ENCODE measurements at regions not wholly inside any gene's neighbourhood (a gene's known extent, or its start where the extent isn't known, plus 50 kb on each side); places are given as distances from the start of the nearest gene placed in this dataset.
"Not testable (repeated sequence)": the region's sequence is repeated elsewhere in the genome, so short reads cannot be mapped to it uniquely, and the experiment has no call there.

DNA sequence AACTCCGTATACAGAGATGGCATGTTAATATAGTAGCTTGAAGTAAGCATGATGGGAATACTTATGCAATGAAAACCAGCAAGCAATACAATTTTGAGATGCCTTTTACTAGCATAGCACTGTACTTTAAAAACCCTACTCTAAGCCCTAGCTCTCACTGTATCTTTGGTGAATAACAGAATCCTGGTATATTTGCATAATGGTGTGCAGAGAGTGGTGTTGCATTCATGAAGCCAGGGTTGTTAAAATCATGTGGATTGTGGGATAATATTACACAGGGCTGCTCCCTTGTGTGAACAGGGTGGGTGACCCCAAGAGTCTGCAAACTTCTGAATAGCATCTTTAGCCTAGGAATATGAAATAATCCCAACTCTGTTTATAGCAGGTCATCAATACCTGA, 105.2 kb upstream of the BMP2 start:
- Histone ChIP-seq H3K27ac (no peak overlapping the region), H3K4me1 (peaks cover 8% of the 10 kb centered on the region), H3K27me3 (no peaks in the 10 kb centered on the region), H3K36me3 (no peaks in the 10 kb centered on the region), H3K4me3 (no peak overlapping the region), H3K9me3 (no peaks in the 10 kb centered on the region)
- TF ChIP-seq, protein P1, sequence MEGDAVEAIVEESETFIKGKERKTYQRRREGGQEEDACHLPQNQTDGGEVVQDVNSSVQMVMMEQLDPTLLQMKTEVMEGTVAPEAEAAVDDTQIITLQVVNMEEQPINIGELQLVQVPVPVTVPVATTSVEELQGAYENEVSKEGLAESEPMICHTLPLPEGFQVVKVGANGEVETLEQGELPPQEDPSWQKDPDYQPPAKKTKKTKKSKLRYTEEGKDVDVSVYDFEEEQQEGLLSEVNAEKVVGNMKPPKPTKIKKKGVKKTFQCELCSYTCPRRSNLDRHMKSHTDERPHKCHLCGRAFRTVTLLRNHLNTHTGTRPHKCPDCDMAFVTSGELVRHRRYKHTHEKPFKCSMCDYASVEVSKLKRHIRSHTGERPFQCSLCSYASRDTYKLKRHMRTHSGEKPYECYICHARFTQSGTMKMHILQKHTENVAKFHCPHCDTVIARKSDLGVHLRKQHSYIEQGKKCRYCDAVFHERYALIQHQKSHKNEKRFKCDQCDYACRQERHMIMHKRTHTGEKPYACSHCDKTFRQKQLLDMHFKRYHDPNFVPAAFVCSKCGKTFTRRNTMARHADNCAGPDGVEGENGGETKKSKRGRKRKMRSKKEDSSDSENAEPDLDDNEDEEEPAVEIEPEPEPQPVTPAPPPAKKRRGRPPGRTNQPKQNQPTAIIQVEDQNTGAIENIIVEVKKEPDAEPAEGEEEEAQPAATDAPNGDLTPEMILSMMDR (IDR thresholded peaks at IDR 0.05) = no peak
- TF ChIP-seq POLR2AphosphoS5 (IDR thresholded peaks at IDR 0.05) (no peak), EP300 (IDR thresholded peaks at IDR 0.05) (no peak), POLR2A (IDR thresholded peaks at IDR 0.05) (no peak)
- 91% methylated on average over 1 of the region's 1 CpG for WGBS
- no peak for DNase-seq (ENCODE audit: low spot score in 2 of 2)

DNA sequence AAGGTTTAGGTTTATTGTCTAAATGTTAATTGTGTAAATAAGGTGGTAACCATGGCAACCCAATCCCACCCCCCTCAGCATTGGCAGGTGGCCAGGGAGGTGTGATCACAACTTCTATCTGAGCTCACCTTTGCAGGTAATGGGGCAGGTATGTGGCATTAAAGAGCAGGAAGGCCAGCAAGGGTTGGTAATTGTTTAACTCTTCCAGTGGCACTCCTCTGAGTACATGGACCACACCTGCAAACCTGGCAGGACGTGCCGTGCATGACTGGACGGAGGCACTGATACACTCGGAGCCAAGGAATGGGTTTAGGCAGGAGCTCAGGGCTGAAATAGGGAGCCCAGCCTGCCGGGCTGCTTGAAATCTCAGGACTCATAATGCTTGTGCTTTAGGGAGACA, 107.0 kb upstream of the BMP2 start:
- Histone ChIP-seq H3K27ac (no peak overlapping the region), H3K4me3 (no peak overlapping the region), H3K36me3 (no peaks in the 10 kb centered on the region), H3K27me3 (no peaks in the 10 kb centered on the region), H3K4me1 (peaks cover 5% of the 10 kb centered on the region), H3K9me3 (no peaks in the 10 kb centered on the region)
- DNase-seq (ENCODE audit: low spot score in 2 of 2) = no peak
- TF ChIP-seq, protein P1 (IDR thresholded peaks at IDR 0.05) = no peak
- TF ChIP-seq EP300 (IDR thresholded peaks at IDR 0.05) (no peak), POLR2A (IDR thresholded peaks at IDR 0.05) (no peak), POLR2AphosphoS5 (IDR thresholded peaks at IDR 0.05) (no peak)
- WGBS = 56% methylated on average over 5 of the region's 5 CpGs

DNA sequence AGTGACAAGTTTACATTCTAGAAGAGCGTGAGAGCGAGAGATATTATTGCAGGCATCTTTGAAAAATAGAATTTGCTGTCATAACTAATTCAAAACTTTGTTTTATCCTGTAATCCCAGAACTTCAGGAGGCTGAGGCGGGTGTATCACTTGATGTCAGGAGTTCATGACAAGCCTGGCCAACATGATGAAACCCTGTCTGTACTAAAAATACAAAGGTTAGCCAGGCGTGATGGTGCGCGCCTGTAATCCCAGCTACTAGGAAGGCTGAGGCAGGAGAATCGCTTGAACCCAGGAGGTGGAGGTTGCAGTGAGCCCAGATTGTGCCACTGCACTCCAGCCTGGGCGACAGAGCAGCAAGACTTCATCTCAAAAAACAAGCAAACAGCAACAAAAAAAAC, 108.6 kb upstream of the BMP2 start:
- not testable (repeated sequence) for H3K36me3 ChIP-seq; H3K4me3 ChIP-seq; H3K27ac ChIP-seq; DNase-seq (ENCODE audit: low spot score in 2 of 2); H3K27me3 ChIP-seq; H3K9me3 ChIP-seq
- H3K4me1 ChIP-seq = peaks cover 17% of the 10 kb centered on the region
- WGBS = 89% methylated on average over 8 of the region's 8 CpGs

DNA sequence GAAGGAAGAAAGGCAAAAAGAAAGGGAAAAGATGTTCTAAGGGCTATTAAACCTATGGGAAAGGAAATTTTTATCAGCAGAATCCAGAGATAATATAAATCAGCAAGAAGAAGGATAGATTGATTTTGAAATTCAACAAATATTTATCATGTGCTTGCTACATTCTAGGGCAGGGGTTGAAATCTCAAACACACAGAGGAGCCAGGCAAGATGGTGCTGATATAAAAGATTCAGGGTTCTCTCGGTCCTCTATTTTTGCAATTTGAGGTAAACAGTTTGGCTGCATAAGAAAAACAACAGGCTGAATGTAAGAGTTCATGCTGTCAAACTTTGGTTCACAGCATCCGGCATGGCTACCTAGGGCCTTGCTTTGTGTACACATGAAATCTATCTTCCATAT, 109.6 kb upstream of the BMP2 start:
- TF ChIP-seq POLR2AphosphoS5 (IDR thresholded peaks at IDR 0.05) (no peak), EP300 (IDR thresholded peaks at IDR 0.05) (no peak), POLR2A (IDR thresholded peaks at IDR 0.05) (no peak)
- TF ChIP-seq, protein P1 (IDR thresholded peaks at IDR 0.05) = no peak
- DNase-seq (ENCODE audit: low spot score in 2 of 2) = no peak
- H3K4me1 ChIP-seq = peaks cover 17% of the 10 kb centered on the region
- H3K27me3 ChIP-seq = no peaks in the 10 kb centered on the region
- no peaks in the 10 kb centered on the region for H3K9me3 ChIP-seq
- 88% methylated on average over 2 of the region's 2 CpGs for WGBS
- no peak overlapping the region for H3K4me3 ChIP-seq
- H3K27ac ChIP-seq = no peak overlapping the region
- H3K36me3 ChIP-seq = no peaks in the 10 kb centered on the region

DNA sequence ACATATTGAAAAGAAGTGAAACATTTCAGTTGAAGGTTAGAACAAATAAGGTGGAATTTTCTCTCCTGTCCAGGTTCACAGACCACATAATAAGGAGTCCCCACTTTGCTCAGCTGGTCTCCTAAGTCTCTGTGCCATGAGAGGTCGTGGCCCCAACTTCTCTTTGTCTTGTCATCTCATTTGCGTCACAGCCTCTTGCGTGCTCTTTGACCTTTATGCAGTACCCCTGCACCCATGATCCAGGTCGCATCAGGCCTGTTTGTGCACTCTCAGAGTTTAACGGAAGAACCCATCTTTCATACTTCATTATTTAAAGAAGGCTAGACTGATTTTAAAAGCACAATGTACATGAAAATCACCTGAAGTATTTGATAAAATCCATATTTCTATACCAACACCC, 110.4 kb upstream of the BMP2 start:
- Histone ChIP-seq H3K4me3 (no peak overlapping the region), H3K27ac (no peak overlapping the region), H3K36me3 (no peaks in the 10 kb centered on the region), H3K27me3 (no peaks in the 10 kb centered on the region), H3K9me3 (no peaks in the 10 kb centered on the region), H3K4me1 (peaks cover 17% of the 10 kb centered on the region)
- WGBS = 92% methylated on average over 5 of the region's 5 CpGs
- no peak for DNase-seq (ENCODE audit: low spot score in 2 of 2)
- TF ChIP-seq POLR2A (IDR thresholded peaks at IDR 0.05) = no peak
- no peak for TF ChIP-seq POLR2AphosphoS5 (IDR thresholded peaks at IDR 0.05)

DNA sequence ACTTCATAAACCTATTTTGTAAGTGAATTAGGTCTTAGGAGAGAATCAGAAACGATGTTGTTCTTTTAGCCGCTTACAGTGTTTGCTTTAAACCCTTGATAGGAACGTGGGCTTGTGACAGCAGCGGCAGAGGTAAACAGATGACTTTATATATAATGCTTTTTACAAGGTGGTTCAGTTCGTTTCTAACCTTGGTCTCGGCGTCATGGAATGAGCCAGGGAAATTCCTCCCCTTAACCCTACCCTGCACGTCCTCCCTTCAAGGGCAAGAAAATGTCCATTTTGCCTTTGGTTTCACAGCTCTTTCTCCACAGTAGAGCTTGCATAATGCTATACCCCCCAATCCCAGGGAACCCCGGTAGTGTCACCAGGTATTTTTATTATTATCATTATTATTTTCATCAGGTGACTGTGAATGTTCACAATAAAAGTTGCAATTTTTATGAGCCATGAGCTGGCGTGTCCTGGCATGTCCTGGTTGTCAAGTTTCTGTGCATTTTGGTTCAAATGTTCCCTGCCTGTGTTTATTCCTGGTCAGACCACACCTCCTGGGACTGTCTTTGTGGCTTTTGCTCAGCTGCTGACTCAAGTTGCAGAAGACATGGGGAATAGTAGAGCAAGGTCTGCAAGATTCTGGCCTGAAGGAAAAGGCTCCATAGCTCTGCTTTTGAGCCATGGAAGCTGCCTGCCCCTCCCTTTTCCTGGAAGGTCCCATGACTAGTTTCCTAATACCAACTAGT, 112.8 kb upstream of the BMP2 start:
- 48% methylated on average over 10 of the region's 10 CpGs for WGBS
- H3K4me3 ChIP-seq = no peak overlapping the region
- H3K36me3 ChIP-seq = no peaks in the 10 kb centered on the region
- no peaks in the 10 kb centered on the region for H3K27me3 ChIP-seq
- no peak for DNase-seq (ENCODE audit: low spot score in 2 of 2)
- no peak overlapping the region for H3K27ac ChIP-seq
- H3K4me1 ChIP-seq = peaks cover 14% of the 10 kb centered on the region
- TF ChIP-seq POLR2AphosphoS5 (IDR thresholded peaks at IDR 0.05) = no peak
- TF ChIP-seq EP300 (IDR thresholded peaks at IDR 0.05) = no peak
- TF ChIP-seq, protein P1 (IDR thresholded peaks at IDR 0.05) = no peak
- TF ChIP-seq POLR2A (IDR thresholded peaks at IDR 0.05) = no peak
- H3K9me3 ChIP-seq = no peaks in the 10 kb centered on the region

Measured in suprapubic skin (tissue), 4 donors.